ENCODE measurements at regions not wholly inside any gene's neighbourhood (a gene's known extent, or its start where the extent isn't known, plus 50 kb on each side); places are given as distances from the start of the nearest gene placed in this dataset.

- DNase-seq, result peak; percentile 22 to 82 (median 59)
- Histone ChIP-seq H3K9ac (ENCODE audit: insufficient read depth, low read length, poor library complexity, severe bottlenecking) (no peak overlapping the region), H3K79me2 (ENCODE audit: insufficient read depth, low read length) (no peaks in the 10 kb centered on the region), H3K4me3 (replicated peaks in 1 of 3; ENCODE audit: low read depth in 2 of 3, low read length in 3 of 3) (no peak overlapping the region), H2AFZ (ENCODE audit: insufficient read depth, low read depth, low read length, poor library complexity, severe bottlenecking) (no peak overlapping the region), H3K36me3 (replicated peaks in 1 of 2; ENCODE audit: control insufficient read depth in 1 of 2, insufficient read depth in 2 of 2, low read length in 2 of 2) (no peaks in the 10 kb centered on the region), H3K27me3 (ENCODE audit: control insufficient read depth in 2 of 2, insufficient read depth in 2 of 2, low read length in 2 of 2) (no peaks in the 10 kb centered on the region), H3K9me3 (replicated peaks in 1 of 2; ENCODE audit: control insufficient read depth in 1 of 2, insufficient read depth in 1 of 2, low read length in 2 of 2) (peaks cover 16 to 21% of the 10 kb centered on the region in 2 donors), H4K20me1 (ENCODE audit: insufficient read depth, low read length) (no peaks in the 10 kb centered on the region), H3K4me2 (replicated peaks; ENCODE audit: extremely low read depth, low read length, poor library complexity, severe bottlenecking) (peak overlapping the region; percentile 2), H3K4me1 (ENCODE audit: control insufficient read depth in 1 of 2, insufficient read depth in 2 of 2, low read length in 2 of 2) (peaks cover 38 to 40% of the 10 kb centered on the region in 2 donors), H3K27ac (ENCODE audit: low read depth in 1 of 2, low read length in 2 of 2) (peak overlapping the region; percentile 65 to 71)
- H3K9me3 Mint-ChIP-seq, result peaks cover 17 to 30% (median 22%) of the 10 kb centered on the region in 7 donors
- intact Hi-C loops (cut with micrococcal nuclease), result no loop called here
- H3K27me3 Mint-ChIP-seq (ENCODE audit: low read depth in 3 of 3), result no peaks in the 10 kb centered on the region
- peak overlapping the region; percentile 43 to 91 (median 70) for H3K27ac Mint-ChIP-seq
- H3K4me1 Mint-ChIP-seq, result peaks cover 35% of the 10 kb centered on the region
- no peaks in the 10 kb centered on the region for H3K36me3 Mint-ChIP-seq
- no peak for TF ChIP-seq CTCF (IDR thresholded peaks at IDR 0.05)
- 0% methylated on average over 2 of the region's 3 CpGs for WGBS (ENCODE audit: insufficient coverage)
- peak overlapping the region in 1 of 2 donors; percentile 28 for H3K4me3 Mint-ChIP-seq
These were observed 233.3 kb upstream of the FLRT2 start for GRCh38 chr14:85296456-85297210.

- WGBS (ENCODE audit: insufficient coverage), result no CpG with 5 or more reads among the region's 1 CpG
- H3K4me3 Mint-ChIP-seq, result no peak overlapping the region
- Histone ChIP-seq H3K4me3 (replicated peaks in 1 of 3; ENCODE audit: low read depth in 2 of 3, low read length in 3 of 3) (no peak overlapping the region), H2AFZ (ENCODE audit: insufficient read depth, low read depth, low read length, poor library complexity, severe bottlenecking) (no peak overlapping the region), H4K20me1 (ENCODE audit: insufficient read depth, low read length) (no peaks in the 10 kb centered on the region), H3K4me2 (replicated peaks; ENCODE audit: extremely low read depth, low read length, poor library complexity, severe bottlenecking) (no peak overlapping the region), H3K36me3 (replicated peaks in 1 of 2; ENCODE audit: control insufficient read depth in 1 of 2, insufficient read depth in 2 of 2, low read length in 2 of 2) (no peaks in the 10 kb centered on the region), H3K9me3 (replicated peaks in 1 of 2; ENCODE audit: control insufficient read depth in 1 of 2, insufficient read depth in 1 of 2, low read length in 2 of 2) (peaks cover 16 to 21% of the 10 kb centered on the region in 2 donors), H3K9ac (ENCODE audit: insufficient read depth, low read length, poor library complexity, severe bottlenecking) (no peak overlapping the region), H3K27me3 (ENCODE audit: control insufficient read depth in 2 of 2, insufficient read depth in 2 of 2, low read length in 2 of 2) (no peaks in the 10 kb centered on the region), H3K79me2 (ENCODE audit: insufficient read depth, low read length) (no peaks in the 10 kb centered on the region), H3K27ac (ENCODE audit: low read depth in 1 of 2, low read length in 2 of 2) (no peak overlapping the region), H3K4me1 (ENCODE audit: control insufficient read depth in 1 of 2, insufficient read depth in 2 of 2, low read length in 2 of 2) (peaks cover 15 to 20% of the 10 kb centered on the region in 2 donors)
- TF ChIP-seq CTCF (IDR thresholded peaks at IDR 0.05), result no peak
- H3K27ac Mint-ChIP-seq, result no peak overlapping the region
- H3K4me1 Mint-ChIP-seq, result peaks cover 15% of the 10 kb centered on the region
- H3K27me3 Mint-ChIP-seq (ENCODE audit: low read depth in 3 of 3), result peaks cover 0 to 2% (median 0%) of the 10 kb centered on the region in 3 donors
- peaks cover 17 to 30% (median 22%) of the 10 kb centered on the region in 7 donors for H3K9me3 Mint-ChIP-seq
- intact Hi-C loops (cut with micrococcal nuclease), result no loop called here
- no peaks in the 10 kb centered on the region for H3K36me3 Mint-ChIP-seq
- DNase-seq, result no peak
These were observed 229.8 kb upstream of the FLRT2 start for GRCh38 chr14:85300107-85300506.

Data from CD14-positive monocyte (primary cell).